GM18505 (cell line): ENCODE measurements at regions not wholly inside any gene's neighbourhood (a gene's known extent, or its start where the extent isn't known, plus 50 kb on each side); places are given as distances from the start of the nearest gene placed in this dataset.

Experiments
- ATAC-seq: cut with Tn5 transposase; IDR thresholded peaks from one replicate; pipeline ENCODE4 v1.9.1; 2021; ENCODE audit not compliant: unreplicated experiment
- POLR2A ChIP-seq: IDR thresholded peaks from 4 replicates; pipeline ENCODE4 v1.6.1; 2011; ENCODE audit warnings: borderline replicate concordance; ENCODE audit not compliant: insufficient read depth, insufficient read length; ENCODE audit errors: extremely low read depth

DNA sequence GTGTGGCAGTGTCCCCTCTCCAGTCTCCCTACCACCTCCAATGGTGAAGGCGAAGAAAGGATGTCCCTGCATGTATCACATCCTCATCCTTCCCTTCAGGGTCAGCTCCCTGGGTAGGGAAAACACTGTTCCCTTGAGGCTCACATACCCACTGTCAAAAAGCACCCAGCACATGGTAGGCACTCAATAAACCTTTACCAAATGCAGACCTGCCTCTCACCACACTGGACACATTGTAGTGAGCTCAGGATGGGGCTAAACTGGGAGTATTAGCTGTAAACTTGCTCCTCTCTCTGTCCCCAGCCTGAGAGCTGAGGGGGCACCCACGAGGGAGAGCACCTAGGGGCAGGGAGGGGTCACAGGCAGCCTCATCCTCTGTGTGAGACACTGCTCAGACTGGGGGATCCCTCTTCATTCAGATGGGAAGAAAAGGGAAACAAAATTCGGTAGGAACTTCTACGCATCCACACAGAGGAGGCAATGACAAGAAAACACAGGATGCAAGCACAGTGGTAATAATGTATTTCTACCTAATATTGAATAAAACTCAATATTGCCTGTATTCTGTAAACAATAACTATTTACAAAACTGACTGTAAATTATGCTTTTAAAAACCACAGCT is 101.6 kb upstream of the TOP3B start:
- TF ChIP-seq POLR2A = no peak
- no peak for ATAC-seq

DNA sequence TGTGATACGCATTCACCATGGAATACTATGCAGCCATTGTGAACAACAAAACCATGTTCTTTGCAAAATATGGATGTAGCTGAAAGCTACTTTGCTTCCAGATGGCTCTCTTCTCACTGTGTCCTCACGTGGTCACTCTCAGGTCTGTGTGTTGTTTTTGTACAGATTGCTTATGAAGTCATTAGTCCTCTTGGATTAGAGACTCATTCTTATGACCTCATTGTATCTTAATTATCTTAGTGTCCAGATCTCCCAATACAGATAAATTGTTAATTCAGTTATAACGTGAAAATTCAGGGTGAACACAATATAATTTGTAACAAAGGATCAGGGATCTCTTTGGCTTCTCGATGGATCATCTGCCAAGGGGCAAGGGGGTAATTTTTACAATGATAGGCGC is 100.4 kb upstream of the TOP3B start:
- no peak for TF ChIP-seq POLR2A
- ATAC-seq = no peak

- TF ChIP-seq POLR2A = no peak
These were observed 99.7 kb upstream of the TOP3B start for GRCh38 chr22:22082229-22082835.

DNA sequence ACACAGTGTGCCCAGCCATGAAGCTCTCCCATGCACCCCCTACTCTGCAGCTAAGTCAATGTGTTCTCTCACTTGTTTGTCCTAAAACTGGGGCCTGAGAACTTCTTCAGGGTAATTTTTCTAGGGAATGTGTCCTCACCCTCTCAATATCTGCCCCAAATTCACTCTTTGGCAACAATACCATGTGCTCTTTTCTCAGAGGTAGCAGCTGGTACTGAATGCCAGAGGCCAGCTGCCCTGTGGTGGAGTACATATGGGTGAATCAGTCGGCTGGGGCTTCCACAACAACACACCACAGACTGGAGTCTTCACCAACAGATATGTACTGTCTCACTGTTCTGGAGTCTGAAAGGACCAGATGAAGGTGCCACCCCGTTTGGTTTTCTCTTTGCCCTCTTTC is 97.7 kb upstream of the TOP3B start:
- no peak for TF ChIP-seq POLR2A
- ATAC-seq = no peak

More at GRCh38 chr22:22082229-22082835, 99.7 kb upstream of the TOP3B start:
- no peak for ATAC-seq

DNA sequence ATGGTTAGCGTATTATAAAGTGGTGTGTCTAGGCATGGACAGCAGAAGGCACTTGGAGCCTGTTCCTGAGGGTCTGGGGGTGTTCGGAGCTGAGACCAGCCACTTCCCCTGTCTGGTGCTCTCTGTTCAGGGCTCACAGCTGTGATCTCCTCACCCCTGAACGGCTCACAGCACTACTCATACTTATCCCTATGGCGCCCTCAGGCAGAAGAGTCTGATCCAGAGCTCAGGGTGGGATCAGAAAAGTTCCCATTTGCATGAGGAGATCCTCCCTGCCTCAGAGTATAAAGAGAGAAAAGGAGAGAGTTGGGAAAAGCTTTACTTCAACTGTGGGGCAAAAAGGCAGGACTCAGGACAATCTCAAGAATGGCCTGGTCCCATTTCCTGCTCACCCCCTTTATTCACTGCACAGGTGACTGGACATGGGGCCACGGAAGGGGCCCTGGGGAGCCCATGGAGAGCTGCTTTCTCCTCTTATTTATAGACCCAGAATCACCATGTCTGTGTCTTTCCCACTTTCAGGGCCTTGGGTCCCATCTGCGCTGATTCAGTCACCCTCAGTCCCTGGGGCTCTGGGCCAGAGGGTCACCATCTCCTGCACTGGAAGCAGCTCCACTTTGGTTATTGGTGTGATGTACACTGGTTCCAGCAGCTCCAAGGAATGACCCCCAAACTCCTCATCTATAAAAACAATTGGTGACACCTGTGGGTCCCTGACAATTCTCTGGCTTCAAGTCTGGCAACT is 97.0 kb upstream of the TOP3B start:
- no peak for TF ChIP-seq POLR2A
- ATAC-seq = no peak

DNA sequence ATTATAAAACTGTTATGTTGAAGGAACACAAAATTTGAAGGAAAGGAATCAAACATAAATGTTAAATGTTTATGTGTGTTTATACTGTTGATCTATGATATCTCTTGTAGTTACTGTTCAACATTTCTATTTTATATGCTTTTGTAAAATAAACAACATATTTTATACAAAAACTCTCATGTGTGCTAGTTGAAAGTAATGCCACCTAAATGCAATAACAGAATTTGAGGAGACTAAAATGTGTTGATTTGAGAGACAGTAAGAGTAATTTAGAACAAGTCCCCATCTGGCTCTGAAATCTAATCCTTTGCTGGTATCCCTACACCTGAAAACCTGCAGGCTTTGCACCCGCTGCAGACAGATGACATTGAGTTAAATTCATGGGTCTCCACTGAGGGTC is 95.7 kb upstream of the TOP3B start:
- no peak for TF ChIP-seq POLR2A
- no peak for ATAC-seq

DNA sequence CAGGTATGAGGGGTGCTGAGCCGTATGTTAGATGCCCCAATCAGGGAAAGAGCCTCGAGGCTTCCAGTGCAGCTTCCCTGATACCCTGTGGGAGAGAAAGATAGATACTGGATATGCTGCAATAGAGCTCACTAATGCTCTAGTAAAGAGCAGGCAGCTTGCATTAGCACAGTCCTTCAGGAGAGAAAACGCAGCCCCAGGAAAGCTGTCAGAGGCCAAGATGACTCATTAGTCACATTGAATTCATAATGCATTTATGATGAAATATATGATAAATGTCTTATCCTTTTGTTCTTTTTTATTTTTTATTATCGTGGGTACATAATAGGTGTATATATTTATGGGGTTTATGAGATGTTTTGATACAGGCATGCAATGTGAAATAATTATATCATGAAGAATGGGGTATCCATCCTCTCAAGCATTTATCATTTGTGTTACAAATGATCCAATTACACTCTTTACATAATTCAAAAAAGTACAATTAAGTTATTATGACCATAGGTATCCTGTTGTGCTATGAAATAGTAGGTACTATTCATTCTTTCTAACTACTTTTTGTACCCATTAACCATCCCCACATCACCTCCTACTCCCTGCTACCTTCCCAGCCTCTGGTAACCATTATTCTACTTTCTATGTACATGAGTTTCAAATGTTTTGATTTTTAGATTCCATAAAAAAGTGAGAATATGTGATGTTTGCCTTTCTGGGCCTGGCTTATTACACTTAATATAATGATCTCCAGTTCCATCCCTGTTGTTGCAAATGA is 94.5 kb upstream of the TOP3B start:
- ATAC-seq = no peak
- TF ChIP-seq POLR2A = no peak

DNA sequence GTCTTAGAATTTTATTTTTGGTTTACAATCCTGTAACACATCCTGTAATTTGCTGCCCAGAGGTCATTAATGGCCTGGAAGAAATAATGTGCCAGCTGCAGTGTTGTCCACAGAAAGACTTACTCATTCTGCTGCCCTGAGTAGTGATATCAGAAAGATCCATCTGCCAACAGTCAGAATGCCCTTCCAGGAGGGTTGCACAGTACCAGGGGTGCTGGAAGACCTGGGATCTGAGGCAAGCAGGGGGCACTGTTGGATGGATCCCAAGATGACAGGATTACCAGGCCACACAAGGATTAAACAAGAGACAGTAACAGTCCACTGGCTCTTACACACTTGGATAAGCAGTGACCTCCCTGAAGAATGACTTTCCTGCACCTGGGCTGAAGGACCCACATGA is 93.8 kb upstream of the TOP3B start:
- ATAC-seq = no peak
- TF ChIP-seq POLR2A = no peak

DNA sequence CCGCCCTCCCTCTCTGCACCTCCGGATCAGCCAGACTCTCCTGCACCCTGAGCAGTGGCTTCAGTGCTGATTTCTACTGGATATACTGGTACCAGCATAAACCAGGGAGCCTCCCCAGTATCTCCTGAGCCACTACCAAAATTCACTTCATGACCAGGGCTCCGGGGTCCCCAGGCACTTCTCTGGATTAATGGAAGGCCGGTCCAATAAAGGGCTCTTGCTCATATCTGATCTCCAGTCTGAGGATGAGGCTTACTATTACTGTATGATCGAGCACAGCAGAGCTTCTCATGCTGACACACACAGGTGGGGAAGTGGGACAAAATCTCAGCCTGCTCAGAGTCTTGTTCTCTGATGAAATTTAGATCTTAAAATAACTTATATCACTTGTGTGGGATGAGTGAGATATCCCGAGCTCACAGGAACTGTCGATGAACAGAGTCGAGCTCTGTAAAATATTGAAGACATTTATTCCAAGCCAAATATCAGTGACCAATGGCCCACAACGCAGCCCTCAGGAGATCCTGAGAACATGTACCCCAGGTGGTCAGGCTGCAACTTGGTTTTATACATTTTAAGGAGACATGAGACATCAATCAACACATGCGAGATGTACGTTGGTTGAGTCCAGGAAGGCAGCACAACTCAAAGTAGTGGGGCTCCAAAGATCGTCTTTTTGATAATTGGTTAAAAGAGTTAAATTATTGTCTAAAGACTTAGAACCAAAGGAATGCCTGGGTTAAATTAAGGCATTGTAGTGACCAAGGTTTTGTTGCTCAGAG is 93.0 kb upstream of the TOP3B start:
- ATAC-seq = no peak
- TF ChIP-seq POLR2A = no peak

GRCh38 chr22:22074634-22075381 is 92.2 kb upstream of the TOP3B start:
- TF ChIP-seq POLR2A = no peak

DNA sequence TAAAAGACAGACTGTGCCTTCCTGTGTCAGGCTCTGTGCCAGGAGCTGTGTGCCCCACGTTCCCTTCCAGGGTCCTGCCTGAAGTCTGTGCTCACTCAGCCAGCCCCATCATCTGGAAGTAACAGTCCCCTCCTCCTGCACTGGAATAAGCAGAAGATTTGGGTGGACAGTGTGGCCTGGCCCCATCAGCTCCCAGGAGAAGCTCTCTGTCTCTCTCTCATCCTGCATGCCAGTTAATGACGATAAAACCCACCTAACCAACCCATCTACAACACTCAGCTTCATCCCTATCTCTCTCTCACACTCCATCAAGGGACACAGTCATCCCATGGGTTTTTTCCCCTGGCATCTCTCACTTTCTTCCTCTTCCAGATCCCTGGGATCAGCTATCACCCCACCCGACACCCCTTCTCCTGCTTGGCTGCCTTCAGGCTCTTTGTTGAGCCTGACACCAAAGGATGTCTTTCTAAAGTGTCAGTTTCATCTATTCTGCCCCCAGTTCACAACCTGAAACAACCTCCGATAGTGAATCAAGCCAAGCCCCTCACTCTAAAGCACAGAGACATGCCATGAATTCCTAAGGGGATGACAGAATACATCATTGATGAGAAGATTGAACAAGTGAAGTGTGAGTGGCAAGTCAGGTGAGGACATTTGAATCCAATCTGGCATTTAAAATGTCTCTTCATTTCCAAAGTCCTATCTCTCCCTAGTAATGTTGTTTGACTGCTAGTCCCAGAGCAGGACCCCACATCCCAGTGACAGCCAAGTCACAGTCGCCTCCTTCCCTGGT is 91.4 kb upstream of the TOP3B start:
- no peak for TF ChIP-seq POLR2A
- ATAC-seq = no peak

More at GRCh38 chr22:22074634-22075381, 92.2 kb upstream of the TOP3B start:
- no peak for ATAC-seq
